DMS53 treated with DMSO at 0.1 percent for 48 hours (cell line): ENCODE measurements at regions not wholly inside any gene's neighbourhood (a gene's known extent, or its start where the extent isn't known, plus 50 kb on each side); places are given as distances from the start of the nearest gene placed in this dataset.
"Not testable (repeated sequence)": the region's sequence is repeated elsewhere in the genome, so short reads cannot be mapped to it uniquely, and the experiment has no call there.

ENCODE experiments used
- DNase-seq: peaks from one replicate; lab custom pipeline; 2025; ENCODE audit not compliant: unreplicated experiment; lab: John Stamatoyannopoulos, UW

DNA sequence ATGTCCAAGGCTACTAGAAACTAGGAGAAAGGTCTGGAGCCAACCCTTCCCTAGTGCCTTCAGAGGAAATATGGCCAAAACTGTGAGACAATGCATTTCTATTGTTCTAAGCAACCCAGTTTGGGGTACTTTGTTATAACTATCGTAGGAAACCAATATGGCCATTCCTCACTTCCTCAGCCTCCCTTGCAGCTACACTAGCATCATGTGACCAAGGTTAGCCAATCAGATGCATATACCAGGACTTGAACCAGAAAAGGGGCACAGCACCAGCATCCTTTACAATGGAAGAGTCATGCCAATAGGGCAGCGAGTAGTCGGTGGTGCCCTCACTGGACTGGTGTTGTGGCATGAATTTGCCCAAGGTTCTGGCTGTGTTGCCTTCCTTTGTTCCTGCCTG is 464.0 kb downstream of the TMEM114 start:
- no peak for DNase-seq

GRCh38 chr16:8120001-8120400 is 470.3 kb downstream of the TMEM114 start:
- DNase-seq: no peak

DNA sequence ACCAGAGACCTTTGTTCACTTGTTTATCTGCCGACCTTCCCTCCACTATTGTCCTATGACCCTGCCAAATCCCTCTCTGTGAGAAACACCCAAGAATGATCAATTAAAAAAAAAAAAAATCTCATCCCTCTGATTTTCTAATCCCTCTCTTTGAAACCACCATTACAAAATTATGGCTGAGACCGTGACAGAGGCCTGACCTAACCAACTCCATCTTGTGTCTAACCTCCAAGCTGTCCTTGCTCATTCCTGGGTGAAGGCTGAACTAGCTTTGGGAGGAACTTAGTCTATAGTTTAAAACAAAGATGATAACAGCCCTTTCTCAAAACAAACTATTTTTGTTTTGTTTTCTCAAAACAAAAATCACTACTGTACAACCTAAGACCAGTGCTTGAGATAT is 474.5 kb downstream of the TMEM114 start:
- no peak for DNase-seq

GRCh38 chr16:8114941-8115340 is 475.4 kb downstream of the TMEM114 start:
- not testable (repeated sequence) for DNase-seq

DNA sequence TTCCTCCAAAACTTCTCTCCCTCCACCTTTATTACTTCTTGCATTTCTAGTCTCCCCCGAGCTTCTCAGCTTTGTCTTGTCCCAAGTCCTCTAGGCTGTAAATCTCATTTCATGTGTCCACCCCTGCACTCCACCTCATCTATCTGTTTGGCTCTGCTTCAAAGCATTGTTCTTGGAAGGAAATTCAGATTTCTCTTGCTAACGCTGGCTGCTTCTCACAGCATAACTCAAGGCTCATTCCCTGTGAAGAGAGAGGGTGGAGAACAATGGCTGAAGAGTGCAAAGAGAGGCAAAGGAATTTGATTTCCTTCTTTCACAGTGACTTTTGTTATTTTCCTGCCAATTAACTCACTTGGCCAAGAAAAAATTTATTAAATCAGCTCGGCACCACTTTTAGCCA is 476.5 kb downstream of the TMEM114 start:
- no peak for DNase-seq

- DNase-seq: no peak
These were observed 479.5 kb downstream of the TMEM114 start for GRCh38 chr16:8110572-8111514.

DNA sequence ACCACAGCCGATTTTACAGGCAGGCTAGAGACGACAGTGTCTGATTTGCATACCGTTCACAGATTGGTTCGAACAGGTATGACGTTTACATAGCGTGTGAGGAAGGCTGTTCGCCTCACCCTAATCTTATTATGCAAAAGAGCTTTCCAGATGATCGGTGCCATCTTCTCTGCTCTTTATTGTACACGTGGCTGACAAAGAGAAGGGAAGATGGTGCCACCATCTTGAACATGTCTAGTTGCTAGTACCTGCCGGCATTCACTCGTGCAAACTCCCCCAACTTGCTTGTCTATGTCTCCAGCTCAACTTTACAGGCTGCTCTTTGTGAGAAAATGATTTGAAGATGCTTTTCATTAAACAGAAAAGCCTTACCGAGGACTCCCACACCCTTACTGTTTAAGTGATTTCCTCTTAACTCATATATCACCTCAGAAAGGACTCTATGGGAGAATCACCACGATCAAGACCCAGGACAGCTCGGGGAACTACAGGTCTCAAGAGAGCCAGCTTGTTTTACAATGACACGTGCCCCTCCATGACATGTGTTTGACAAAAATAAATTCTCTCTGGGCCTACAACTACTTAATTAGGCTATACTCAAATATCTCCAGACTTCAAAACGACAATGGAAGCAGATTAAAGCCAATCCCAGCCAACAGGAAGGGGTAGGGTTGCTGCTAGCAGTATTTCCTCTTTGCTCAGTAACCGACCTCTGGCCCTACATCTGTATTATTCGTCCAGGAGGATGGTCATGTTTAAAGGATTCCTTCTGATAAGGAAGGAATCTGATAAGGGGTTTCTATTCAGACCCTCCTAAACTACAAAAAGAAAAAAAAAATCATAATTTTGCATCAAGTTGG is 480.6 kb downstream of the TMEM114 start:
- DNase-seq: peak; percentile 54

- DNase-seq: peak; percentile 37
These were observed 481.3 kb downstream of the TMEM114 start for GRCh38 chr16:8108991-8109509.

DNA sequence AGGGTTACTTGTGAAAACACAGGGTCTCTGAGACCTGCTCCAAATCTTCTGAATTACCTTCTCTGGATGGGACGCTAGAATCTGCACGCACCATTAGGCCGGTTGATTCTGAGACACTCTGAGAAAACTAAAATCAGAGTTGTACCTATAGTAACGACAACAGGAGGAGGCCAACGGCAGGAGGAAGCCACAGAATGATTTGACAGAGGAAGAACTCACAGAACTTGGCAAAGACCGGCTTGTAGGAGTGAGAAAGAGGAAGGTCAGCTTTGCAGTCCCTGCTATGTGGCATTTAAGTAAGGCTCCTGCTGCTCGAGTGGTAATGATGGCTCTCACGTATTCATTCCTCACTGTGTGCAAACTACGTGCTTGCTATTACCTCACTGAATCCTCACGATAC is 483.0 kb downstream of the TMEM114 start:
- DNase-seq: no peak

- DNase-seq: no peak
These were observed 486.5 kb downstream of the TMEM114 start for GRCh38 chr16:8103649-8104289.

GRCh38 chr16:8099586-8099985 is 490.7 kb downstream of the TMEM114 start:
- no peak for DNase-seq

DNA sequence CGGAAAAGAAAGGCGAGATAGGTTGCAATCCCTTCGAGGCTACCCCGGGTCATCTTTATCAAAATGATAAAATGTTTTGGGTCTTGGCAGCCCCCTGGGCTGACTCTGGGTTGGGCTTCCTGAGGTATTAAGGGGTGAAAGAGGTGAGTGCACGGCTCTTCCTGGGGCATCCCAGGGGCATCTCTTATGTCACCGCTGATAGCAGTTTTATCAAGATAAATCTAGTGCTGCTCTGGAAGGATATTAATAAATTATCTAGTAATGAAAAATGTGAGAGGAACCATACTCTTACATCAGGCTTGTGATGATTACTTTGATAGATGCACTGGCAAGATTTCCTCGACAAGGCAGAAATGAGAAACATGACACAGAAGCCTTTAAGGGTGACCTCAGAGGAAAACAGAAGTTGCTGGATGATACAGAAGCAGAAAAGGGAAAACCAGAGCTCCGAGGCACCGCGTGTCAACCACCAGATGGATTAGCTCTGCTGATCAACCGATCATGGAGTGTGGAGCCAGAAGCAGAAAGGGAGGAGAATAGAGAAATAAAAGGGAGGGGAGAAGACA is 491.3 kb downstream of the TMEM114 start:
- no peak for DNase-seq

GRCh38 chr16:8096211-8096610 is 494.1 kb downstream of the TMEM114 start:
- no peak for DNase-seq

DNA sequence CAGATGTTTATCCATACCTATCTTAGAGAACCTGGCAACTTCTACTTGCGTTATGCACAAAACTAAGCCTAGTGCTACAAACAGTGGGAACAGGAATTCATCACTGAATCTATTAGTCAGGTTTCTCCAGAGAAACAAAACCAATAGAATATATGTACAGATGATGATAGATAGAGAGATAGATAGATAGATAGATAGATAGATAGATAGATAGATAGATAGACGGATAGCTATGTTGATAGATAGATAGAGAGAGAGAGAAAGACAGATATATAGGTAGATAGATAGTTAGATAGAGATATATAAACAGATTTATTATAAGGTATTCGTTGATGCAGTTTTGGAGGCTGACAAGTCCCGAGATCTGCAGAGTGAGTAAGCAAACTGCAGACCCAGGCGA is 495.6 kb downstream of the TMEM114 start:
- no peak for DNase-seq

GRCh38 chr16:8088820-8089338 is 501.4 kb downstream of the TMEM114 start:
- no peak for DNase-seq

DNA sequence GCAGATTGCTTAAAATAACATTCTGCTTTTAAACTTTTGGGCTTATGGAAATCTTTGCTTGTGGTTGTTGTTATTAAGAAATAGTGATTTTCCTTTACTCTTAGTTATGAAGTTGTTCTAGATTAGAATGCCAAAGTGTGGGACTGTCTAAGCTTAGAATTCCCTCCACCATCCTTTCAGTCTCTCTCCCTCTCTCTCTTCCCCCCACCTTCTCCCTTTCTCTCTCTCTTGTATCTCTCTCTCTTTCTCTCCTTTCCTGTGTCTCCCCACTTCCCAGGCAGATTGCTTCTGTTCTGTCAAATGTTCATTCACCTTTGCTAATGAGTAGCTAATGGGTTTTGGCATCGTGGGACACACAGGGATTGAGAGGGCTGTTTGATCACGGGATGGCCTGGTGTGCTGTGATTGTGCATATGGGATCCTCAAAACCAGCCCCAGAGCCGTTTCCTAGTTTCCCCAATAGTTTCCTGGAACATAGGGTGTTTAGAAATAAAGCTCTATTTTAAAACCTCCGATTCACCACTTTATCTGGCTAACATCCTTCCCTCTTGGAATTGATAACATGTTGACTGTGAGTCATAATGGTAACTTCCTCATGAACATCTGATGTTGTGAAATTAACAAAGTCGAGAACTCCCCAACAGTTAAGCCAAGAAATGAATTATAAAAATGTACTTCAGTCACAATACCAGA is 502.6 kb downstream of the TMEM114 start:
- no peak for DNase-seq

DNA sequence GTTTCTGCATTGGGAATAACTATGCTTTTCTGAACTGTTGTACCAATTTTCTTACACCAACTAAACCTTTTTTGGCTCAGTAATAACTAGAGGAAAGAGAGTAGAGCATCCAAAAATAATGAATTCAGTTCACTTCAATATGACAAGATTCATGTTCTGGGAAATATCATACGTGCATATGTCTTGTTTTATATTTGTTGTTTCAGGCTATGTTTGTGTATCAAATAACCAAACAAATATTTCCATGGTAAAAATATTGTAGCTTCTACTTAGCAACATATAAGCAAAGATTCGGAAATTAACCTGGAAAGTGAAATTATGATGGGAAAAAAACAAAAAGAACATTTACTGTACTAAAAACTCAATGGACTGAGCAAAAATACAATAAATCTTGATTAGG is 503.2 kb downstream of the TMEM114 start:
- DNase-seq: no peak

DNA sequence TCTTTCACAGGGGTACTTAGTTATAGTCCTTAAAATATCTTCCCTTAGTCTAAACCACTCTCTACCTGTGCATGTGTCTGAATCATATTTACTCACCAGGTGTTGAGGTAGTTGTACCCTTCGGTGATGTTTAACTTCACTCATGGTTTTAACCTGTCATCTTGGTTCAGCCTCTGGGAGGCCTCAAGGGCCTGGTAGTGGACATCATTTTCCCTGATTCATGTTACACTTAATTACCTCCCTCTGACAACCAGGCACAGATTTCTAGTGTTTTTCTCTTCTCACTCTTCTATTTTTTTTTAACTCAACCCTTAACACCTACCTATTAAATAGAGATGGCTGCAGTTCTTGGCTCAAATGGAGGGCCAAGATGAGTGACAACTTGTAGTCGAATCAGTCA is 505.4 kb downstream of the TMEM114 start:
- no peak for DNase-seq

DNA sequence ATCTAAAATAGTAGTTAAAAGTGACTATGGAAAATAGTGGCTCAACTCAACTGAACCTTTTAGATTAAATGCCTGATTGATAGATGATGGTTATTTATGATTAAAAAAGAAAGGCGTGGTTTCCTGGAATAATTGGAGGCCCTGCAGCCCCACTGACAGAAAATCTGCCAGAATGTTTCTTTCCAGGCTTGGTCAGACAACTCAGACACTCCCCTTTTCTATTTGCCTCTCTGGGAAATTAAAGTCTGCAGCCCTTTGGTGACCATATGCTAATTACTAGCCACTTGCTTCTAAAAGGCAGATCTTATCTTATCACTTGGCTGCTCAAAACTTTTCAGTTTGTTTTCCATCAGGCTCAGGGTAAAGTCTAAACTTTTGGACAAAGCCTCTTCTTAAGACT is 506.0 kb downstream of the TMEM114 start:
- DNase-seq: no peak

GRCh38 chr16:8083560-8083959 is 506.8 kb downstream of the TMEM114 start:
- no peak for DNase-seq
